ENCODE measurements at regions not wholly inside any gene's neighbourhood (a gene's known extent, or its start where the extent isn't known, plus 50 kb on each side); places are given as distances from the start of the nearest gene placed in this dataset.
A peak's percentile ranks its signal among the peaks of the same experiment; 100 is the strongest.

DNA sequence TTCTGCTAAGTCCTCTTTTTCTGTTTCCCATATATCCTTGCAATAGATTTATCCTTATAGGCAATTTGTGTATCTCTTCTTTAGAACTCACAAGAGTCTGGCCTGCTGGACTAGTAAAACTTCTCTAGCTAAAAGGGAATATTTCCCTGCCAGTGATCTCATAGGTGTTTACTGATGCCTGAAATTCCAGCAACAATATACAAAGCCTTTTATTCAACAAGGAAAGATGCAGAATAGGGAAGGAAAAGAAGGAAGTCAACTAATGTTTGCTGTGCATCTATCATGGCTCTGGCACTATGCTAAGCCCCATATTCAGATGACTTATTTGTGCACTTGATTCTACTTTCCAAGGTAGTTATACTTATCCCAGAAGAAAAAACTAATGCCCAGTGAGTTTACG is 160.0 kb upstream of the DMRTA1 start:
- no peak for DNase-seq (ENCODE audit: low spot score)

DNA sequence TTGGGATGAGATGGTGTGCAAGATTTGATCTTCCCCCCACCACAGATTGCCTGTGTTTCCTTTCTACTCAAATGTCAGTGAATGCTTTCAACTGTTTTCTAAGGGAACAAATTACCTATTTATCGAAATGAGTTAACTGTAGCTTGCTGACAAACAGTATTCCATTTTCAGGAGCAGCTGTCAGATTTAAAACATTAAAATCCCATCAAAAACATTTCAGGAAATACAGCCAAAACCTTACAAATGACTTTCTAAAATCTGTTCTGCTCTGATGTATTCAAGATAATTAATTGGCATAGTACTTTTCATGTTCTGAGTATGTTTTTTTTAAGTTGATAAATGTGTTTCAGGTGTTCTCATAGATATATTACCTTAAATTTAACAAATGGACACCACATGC is 158.0 kb upstream of the DMRTA1 start:
- no peak for DNase-seq (ENCODE audit: low spot score)

DNA sequence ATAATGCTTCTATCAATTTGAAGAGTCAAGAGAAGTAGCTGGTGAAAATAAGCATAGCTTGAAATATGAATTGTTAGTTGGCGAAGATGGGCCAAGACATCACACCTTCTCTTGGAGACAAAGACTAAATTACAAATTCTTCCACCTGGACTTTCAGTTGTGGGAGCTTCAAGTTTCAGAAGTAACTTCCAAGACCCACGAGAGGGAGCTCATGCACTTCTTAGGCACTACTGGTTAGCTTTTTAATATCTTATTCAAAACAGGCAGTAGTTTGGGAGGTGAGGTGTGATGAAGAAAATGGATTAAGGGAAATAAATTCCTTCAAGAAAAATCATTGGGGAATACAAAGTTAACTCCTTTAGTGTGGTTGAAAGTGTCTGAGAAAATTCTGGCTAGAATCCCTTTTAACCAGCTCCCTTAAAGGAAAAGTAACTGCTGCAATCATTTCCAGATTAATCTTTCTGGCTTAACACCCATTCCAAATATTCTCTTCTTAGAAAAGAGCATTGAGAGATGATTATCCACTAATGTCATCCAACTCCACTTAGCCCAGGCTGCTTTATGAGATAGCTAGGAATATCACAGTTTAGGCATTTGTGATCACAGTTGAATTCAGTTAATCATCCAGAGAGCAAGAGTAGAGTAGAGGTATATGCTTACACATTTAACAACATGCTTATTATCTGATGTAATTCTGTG is 139.5 kb upstream of the DMRTA1 start:
- DNase-seq (ENCODE audit: low spot score), result peak; percentile 38

DNA sequence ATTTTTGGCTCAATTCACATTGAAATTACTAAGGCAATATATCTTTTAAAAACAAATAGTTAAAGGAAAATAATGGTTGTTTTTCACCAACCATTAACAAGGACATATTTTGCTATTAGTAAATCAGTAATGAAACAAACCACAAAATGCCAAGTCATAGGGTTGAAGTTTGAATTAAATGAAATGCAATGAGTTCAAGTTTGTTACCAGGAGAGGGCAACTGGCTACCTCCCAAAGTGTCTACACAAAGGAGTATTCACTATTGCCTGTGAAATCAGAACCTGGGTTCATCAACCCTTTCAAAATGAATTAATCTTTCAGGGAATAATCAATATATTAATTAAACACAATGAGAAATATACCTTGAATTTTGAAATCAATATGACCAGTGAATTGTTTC is 138.4 kb upstream of the DMRTA1 start:
- no peak for DNase-seq (ENCODE audit: low spot score)

DNA sequence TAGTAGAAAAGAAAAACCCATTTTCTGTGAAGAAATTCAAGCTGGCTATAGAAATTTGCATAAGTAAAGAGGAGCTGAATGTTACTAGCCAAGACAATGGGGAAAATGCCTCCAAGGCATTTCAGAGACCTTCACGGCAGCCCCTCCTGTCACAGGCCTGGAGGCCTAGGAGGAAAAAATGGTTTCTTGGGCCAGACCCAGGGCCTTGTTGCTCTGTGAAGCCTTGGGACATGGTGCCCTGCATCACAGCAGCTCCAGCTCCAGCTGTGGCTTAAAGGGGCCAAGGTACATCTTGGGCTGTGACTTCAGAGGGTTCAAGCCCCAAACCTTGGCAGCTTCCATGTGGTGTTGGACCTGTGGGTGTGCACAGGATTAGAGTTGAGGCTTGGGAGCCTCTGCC is 130.0 kb upstream of the DMRTA1 start:
- no peak for DNase-seq (ENCODE audit: low spot score)

DNA sequence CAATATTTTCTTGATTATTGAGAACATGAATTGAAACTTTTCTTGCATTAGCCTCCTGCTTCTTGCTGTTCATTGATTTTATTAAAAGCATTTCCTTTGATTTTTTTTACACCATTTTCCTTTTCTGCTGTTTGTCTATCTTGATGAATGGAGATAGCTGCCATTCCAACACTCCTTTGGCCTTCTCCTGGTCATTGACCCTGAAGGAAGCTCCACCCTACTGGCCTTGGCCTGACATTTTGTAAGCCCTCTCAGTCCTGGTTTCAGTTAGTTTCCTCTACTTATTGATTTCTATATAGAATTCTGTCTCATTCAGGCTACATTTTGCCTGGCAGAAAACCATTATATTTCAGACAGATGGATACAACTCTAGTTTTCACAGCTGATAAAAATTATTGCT is 115.1 kb upstream of the DMRTA1 start:
- no peak for DNase-seq (ENCODE audit: low spot score)

DNA sequence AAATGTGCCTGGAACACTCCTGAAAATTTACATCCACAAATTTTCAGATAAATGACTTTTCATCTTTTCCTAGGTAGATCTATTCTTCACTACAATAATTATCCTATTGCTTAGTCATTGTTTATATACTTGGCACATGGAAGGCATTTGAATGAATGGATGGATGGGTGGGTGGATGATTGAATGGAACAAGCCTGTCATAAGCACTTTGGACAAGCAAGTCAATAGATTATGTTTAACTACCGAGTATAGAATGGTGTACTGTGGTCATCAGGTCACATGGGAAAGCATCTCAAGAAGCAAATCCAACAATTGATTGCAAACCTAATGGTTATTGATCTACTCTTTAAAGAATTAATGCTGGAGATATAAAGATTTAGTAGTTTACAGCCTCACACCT is 114.4 kb upstream of the DMRTA1 start:
- no peak for DNase-seq (ENCODE audit: low spot score)

DNA sequence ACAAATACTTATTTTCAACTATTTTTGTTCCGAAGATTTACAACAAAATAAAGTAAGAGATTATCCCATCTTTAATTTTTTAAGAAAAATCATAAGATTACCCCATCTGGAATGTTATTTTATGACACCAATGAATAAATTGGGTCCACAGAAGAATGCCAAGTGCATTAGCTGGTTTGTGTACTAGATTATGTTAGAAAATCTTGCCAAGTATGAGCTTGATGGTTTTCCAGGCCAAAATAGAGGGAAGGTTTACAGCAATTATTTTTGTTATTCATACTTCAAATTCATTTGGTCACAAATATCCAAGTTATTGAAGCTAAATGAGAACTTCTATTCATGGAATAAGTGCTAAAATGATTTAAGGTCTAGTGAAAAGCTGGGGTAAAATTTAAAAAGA is 109.4 kb upstream of the DMRTA1 start:
- DNase-seq (ENCODE audit: low spot score), result no peak

DNA sequence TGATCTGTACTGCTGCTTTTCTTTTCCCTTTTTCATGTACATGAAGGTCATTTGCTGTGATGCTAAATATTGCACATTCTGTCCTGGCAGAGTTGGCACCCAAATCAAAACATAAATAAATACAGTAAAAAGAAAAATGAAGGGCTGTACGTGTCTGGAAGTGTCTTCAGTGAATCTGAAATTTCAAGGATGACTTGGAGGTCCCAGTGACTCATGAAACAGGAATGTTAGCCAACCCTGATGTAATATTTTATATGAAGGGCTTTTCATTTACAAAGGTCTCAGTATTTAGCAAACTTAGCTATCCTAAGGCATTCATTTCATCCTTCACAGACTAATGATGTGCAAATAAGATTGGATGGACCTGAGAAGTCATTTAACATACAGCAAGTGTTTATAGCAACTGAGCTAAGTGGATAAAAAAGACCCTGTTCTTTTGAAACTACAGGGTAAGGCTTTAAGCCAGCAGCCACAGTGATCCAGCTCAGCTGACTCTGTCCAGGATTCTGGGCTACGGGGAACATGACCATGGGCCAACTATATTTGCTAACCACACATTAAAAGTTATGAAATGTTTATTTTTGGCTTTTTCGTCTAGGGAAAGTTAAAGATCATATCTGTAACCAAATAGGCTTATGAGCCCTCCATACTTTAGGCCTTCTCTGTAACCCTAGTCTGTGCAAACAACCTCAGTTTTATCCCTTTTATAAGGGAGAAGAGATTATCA is 104.0 kb upstream of the DMRTA1 start:
- no peak for DNase-seq (ENCODE audit: low spot score)

DNA sequence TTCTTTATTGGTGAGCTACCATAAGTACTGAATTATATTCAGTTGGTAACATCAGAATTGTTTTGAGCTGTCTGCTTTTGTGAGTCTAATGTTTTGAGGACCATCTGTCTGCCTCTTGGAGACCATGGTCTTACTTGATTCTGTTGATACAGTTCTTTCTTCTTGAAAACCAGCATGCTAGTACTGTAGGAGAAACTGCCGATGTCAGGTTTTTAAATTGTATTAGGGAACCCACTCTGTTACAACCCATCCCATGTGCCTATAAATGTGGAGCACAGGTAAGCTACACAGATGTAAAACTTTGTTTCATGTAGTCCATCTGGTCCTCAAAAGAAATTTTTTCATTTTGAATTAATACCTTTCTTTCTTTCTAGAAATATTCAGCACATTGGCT is 103.4 kb upstream of the DMRTA1 start:
- DNase-seq (ENCODE audit: low spot score), result no peak

DNA sequence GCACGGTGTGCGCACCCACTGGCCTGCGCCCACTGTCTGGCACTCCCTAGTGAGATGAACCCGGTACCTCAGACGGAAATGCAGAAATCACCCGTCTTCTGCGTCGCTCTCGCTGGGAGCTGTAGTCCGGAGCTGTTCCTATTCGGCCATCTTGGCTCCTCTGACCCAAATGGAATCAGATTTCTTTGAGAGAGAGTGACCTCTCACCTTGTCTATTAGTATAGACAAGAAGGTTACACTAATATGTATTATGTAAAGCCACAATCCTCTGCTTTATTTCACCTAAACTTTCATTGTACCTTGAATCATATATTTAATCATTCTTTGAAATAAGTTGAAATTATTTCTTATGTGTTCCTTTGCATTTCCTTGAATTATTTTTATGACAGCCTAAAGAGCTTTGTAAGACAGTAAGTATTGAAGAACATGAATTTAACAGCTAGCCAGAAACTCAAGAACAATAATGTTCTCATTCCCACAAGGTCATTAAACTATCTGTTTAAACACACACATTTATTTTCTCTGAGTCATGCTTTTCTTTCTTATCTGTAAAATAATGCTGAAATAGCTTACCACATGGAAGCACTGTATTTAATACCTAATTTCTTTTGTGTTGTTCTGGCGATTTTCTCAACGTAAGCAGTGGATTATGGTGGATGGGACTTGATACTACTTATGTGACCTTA is 91.8 kb upstream of the DMRTA1 start:
- no peak for DNase-seq (ENCODE audit: low spot score)

DNA sequence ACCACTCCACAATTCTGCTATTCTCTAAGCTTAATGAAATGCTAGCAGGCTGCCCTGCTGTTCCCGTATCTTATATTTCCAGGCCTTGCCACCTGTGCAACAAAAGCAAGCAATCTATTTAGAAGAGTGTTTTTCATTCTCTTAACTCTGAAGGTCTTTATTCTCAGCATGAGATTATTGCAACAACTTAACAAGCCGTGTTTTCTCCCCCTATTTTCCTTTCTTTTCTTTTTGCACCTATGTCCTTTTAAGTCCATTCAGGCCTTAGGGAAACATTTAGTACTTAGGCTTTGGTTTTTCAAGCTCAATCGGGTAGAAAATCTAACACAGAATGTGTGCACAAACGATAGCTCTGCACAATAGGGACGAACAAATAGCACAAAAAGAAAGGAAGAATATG is 89.6 kb upstream of the DMRTA1 start:
- DNase-seq (ENCODE audit: low spot score), result no peak

DNA sequence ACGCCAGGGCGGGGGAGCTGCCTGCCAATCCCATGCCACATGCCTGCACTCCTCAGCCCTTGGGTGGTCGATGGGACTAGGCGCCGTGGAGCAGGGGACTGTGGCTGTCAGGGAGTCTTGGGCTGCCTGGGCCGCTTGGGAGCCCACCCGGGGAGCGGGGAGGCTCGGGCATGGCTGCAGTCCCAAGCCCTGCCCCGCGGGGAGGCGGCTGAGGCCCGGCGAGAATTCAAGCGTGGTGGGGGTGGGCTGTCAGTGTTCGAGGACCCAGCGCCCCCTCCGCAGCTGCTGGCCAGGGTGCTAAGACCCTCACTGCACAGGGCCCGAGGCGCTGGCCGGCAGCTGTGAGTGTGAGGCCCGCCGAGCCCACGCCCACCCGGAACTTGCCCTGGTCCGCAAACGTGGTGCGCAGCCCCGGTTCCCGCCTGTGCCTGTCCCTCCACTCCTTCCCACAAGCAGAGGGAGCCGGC is 83.2 kb upstream of the DMRTA1 start:
- no peak for DNase-seq (ENCODE audit: low spot score)

DNA sequence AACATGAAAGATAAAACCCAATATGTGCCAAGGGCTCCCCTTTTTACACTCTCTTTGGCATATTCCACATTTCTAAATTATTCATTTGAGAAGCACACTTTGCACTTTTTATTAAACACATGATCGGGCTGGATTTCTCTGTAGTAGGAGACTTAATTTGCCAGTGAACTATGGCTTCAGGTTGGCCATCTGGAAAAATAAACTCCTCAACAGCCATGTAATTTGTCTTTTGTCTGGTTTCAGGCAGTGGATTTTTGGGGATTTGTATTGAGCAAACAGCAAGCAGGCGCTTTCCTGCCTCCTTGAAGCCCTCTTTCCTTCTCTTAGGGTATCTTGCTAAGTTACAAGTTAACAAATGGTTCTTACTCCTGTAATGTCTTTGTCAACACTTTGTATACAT is 73.0 kb upstream of the DMRTA1 start:
- DNase-seq (ENCODE audit: low spot score), result no peak

DNA sequence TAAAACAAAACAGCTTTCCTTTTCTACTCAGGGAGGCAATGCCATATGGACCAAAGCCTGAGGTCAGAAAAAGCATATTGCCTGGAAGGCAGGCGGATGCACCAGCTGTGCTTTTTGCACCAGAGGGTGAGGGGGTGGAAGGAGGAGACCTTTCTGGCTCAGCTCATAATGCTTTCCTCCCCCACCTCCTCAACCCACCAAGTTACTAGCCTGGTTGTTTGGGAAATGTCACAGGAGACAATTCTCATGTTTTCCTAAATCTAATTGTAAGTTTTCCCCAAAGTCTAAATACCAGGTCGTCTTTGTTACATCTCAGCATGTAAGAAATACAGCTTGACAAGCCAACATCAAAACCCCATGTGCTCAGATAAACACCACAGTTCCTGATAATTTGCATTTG is 72.6 kb upstream of the DMRTA1 start:
- no peak for DNase-seq (ENCODE audit: low spot score)

DNA sequence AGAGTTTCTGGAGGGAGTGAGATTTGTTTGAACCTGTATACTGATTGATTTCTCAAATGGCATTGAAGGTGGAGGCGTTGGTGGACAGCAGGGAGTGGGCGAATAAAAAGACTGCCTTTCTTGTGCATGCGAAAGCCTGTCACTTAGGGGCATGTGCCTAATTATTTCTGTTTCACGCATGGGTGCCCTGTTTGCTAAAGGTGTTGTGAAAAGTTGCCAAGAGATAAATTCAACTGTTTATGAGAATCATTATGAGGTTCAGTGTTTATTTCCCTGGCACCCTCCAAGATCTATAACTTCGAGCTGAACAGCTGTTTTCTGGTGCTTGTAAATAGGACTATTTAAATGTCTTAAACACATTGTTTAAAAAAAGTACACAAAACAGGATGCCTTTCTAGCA is 67.4 kb upstream of the DMRTA1 start:
- no peak for DNase-seq (ENCODE audit: low spot score)

DNA sequence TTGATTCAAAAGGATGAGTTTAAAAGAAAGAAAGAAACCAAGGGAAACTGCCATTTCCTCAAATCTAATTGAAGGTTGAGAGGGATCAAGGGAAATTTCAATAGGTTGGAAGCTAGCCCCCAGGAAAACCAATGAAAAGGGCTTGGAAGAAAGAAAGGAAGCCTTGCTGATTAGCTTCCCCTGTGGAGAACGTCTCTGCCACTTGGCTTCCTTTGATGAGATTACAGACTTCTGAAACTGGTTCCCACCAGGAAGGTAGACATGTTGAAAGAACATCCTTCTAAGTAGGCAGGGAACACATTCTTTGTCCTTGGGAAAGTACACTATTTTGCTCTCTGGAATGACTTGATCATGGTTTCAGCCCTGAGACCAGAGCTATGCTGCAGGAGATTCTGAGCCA is 65.5 kb upstream of the DMRTA1 start:
- no peak for DNase-seq (ENCODE audit: low spot score)

DNA sequence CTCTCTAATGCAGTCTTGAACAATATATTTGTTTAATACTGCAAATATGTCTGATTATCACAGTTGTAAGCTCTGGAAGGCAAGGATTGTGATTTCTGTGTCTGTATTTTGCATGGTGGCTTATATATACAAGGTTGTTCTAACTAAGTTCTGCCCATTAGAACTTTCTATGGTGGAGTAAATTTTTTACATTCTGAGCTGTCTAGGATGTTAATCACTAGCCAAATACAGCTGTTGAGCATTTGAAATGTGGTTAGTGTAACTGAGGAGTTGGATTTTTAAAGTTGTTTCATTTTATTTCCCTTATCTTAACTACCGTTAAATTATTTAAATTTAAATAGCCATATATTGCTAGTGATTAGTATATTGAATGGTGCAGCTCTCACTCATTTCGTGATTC is 64.3 kb upstream of the DMRTA1 start:
- DNase-seq (ENCODE audit: low spot score), result no peak

DNA sequence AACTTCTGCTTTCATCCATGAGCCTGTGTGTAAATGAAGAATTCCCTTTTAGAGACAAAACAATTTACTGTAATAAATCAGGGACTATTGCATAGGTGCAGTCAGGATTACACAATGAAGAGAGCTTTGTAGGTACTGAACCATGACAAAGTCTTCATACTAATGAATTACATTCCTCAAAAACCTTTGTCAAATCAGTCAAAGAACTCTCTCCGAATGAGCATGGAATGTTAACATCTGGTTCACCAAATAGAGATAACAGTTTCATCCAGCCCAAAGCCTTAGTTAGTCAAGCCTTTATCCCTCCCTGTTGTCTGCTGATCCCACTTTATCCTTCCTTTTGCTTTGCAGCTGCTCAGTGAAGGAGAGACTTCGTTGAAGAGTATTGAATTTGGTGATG is 62.9 kb upstream of the DMRTA1 start:
- DNase-seq (ENCODE audit: low spot score), result no peak

DNA sequence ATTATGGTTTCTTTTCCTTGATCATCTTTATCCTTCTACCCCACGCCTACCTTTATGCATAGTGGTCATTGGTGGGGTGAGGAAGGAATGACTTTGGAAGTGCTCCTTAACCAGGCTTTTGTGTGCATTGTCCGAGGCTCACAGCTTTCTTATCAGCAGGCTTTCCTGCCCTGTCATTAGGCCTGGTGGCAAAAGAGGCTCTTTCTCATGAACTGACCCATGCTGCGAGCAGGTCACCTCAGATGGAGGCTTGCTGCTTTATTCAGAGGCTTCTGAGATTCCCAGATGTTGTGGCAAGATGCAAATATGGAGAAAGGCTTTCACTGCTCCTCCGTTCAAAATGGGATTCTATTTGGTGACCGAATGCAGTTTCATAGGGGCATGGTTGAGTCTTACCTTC is 57.4 kb upstream of the DMRTA1 start:
- no peak for DNase-seq (ENCODE audit: low spot score)

DNA sequence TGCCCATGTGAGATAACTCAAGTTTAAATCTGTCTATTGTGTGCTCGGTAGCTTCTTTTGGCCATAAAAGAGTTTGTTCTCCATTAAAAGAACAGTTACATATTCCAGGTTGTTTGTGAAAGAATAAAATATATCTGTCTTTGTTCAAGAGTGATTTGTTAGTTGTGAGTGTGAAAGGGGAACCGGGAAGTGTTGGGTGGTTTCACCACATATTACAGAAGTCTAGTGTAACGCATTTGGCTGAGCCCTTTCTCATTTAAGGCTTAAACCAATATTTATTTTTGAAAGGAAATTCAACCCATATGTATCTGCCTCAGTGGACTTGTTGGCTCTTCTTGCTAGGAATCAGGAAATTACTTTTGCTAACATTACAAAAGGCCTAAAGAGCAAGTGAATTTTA is 54.1 kb upstream of the DMRTA1 start:
- DNase-seq (ENCODE audit: low spot score), result no peak

DNA sequence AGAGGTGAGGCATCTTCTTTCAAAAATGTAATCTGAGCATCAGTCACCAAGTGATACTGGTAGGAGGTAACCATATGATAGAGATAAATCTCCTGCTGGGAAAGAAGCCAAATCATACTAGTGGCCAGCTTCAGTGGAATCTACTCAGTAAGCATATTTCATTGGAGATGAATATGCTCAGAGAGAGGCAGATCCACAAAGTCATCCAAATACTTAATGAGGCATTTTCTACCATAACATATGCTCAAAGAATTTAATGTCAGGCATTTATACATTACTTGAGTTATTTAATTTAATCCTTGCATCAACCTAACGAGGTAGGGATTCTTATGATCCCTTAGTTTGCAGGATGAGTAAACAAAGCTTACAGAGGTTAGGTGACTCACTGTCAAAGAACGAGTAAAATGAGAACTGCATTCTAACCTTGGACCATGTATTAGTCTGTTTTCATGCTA is 50.9 kb upstream of the DMRTA1 start:
- DNase-seq (ENCODE audit: low spot score), result no peak
